ENCODE measurements at regions not wholly inside any gene's neighbourhood (a gene's known extent, or its start where the extent isn't known, plus 50 kb on each side); places are given as distances from the start of the nearest gene placed in this dataset.

DNA sequence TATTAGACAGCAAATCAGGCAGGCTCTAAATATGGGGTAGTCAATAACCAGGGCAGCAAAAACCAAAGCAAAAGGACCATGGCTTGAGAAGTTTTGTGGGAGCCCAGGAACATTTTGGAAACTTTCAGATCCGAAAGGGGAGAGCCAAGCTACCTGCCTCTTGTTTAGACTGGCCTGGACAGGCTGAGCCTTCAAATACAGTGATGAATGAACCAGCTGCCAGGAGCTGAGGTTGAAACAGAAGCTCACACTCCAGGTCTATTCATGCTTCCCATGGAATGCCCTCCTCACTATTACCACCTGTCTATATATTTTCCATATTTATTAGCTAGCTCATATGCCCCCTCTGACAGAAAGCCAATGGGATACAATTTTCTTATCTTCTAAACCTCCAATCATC lies 150.8 kb upstream of the SLC44A1 start:
- TF ChIP-seq, protein P1, sequence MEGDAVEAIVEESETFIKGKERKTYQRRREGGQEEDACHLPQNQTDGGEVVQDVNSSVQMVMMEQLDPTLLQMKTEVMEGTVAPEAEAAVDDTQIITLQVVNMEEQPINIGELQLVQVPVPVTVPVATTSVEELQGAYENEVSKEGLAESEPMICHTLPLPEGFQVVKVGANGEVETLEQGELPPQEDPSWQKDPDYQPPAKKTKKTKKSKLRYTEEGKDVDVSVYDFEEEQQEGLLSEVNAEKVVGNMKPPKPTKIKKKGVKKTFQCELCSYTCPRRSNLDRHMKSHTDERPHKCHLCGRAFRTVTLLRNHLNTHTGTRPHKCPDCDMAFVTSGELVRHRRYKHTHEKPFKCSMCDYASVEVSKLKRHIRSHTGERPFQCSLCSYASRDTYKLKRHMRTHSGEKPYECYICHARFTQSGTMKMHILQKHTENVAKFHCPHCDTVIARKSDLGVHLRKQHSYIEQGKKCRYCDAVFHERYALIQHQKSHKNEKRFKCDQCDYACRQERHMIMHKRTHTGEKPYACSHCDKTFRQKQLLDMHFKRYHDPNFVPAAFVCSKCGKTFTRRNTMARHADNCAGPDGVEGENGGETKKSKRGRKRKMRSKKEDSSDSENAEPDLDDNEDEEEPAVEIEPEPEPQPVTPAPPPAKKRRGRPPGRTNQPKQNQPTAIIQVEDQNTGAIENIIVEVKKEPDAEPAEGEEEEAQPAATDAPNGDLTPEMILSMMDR (IDR thresholded peaks at IDR 0.05): no peak
- intact Hi-C loops (cut with DNase I, micrococcal nuclease): loop anchor here in 1 of 2 experiments (10.0 kb wide), 1 partner anchor 61 kb away; no protein-coding TSS in a partner anchor
- H3K36me3 Mint-ChIP-seq (ENCODE audit: low read depth): no peaks in the 10 kb centered on the region

DNA sequence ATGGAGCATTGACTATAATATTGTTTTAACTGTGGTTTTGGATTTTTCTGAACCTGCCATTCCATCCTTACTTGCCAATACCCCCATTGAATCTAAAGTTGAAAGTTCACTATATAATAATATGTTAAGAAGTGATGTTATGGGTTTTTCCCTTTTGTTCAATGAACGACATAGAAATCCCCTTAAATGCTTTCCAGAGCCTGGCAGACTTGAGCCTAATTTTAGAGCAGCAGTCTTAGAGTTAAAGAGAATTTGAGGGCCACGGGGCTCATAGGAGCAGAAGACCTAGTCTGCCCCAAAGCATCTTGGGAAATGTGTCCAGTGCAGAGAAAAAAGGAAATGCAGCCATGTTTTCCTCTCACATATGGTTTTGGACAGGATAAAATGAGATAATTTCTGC lies 146.1 kb upstream of the SLC44A1 start:
- intact Hi-C loops (cut with DNase I, micrococcal nuclease): loop anchor here in 1 of 2 experiments (10.0 kb wide), 1 partner anchor 56 kb away; no protein-coding TSS in a partner anchor
- no peaks in the 10 kb centered on the region for H3K4me1 ChIP-seq (ENCODE audit: insufficient read depth, low read length)
- H3K27me3 ChIP-seq (ENCODE audit: control insufficient read depth in 1 of 2, insufficient read depth in 2 of 2, low read length in 2 of 2): no peaks in the 10 kb centered on the region
- H3K36me3 Mint-ChIP-seq (ENCODE audit: low read depth): no peaks in the 10 kb centered on the region
- H3K27me3 Mint-ChIP-seq: no peaks in the 10 kb centered on the region
- no peak overlapping the region for H3K27ac ChIP-seq (ENCODE audit: low read depth in 1 of 2, low read length in 2 of 2)
- CTCF ChIA-PET: no interaction called here
- no peaks in the 10 kb centered on the region for H3K9me3 ChIP-seq (ENCODE audit: control insufficient read depth in 1 of 2, insufficient read depth in 1 of 2, low read length in 2 of 2)
- TF ChIP-seq, protein P1 (IDR thresholded peaks at IDR 0.05): no peak
- POLR2A ChIA-PET: no interaction called here
- DNase-seq (no peak), ATAC-seq (ENCODE audit: poor library complexity) (no peak)
- H3K4me1 Mint-ChIP-seq (ENCODE audit: low read depth): no peaks in the 10 kb centered on the region
- H3K27ac Mint-ChIP-seq: no peak overlapping the region
- H3K4me3 Mint-ChIP-seq: no peak overlapping the region
- H3K36me3 ChIP-seq (ENCODE audit: insufficient read depth, low read length): no peaks in the 10 kb centered on the region
- no peak overlapping the region for H3K4me3 ChIP-seq (ENCODE audit: low read length)
- no peaks in the 10 kb centered on the region for H3K9me3 Mint-ChIP-seq

More for the DNA sequence above, 150.8 kb upstream of the SLC44A1 start:
- Histone ChIP-seq H3K4me3 (ENCODE audit: low read length) (no peak overlapping the region), H3K9me3 (ENCODE audit: control insufficient read depth in 1 of 2, insufficient read depth in 1 of 2, low read length in 2 of 2) (no peaks in the 10 kb centered on the region), H3K36me3 (ENCODE audit: insufficient read depth, low read length) (no peaks in the 10 kb centered on the region), H3K27me3 (ENCODE audit: control insufficient read depth in 1 of 2, insufficient read depth in 2 of 2, low read length in 2 of 2) (no peaks in the 10 kb centered on the region), H3K27ac (ENCODE audit: low read depth in 1 of 2, low read length in 2 of 2) (no peak overlapping the region), H3K4me1 (ENCODE audit: insufficient read depth, low read length) (no peaks in the 10 kb centered on the region)
- ChIA-PET POLR2A (no interaction called here), CTCF (no interaction called here)
- DNase-seq (no peak), ATAC-seq (ENCODE audit: poor library complexity) (no peak)
- no peaks in the 10 kb centered on the region for H3K4me1 Mint-ChIP-seq (ENCODE audit: low read depth)
- no peaks in the 10 kb centered on the region for H3K27me3 Mint-ChIP-seq
- H3K27ac Mint-ChIP-seq: no peak overlapping the region
- H3K4me3 Mint-ChIP-seq: no peak overlapping the region
- H3K9me3 Mint-ChIP-seq: no peaks in the 10 kb centered on the region

DNA sequence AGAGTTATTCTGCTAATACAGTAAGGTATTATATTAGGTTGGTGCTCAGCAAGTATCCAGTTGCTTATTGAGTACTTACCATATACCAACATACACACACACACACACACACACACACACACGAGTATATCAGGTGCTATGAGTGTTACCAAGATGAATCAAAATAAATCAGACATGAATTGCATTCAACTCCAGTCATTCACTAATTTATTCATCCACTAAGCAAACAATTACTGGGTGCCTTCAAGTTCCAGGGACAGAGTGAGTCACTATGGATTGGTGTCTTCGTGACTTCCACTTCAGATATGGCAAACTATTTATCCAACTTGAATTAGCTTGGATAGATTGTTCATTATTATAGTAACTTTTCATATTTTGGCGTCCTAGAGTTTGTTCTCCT lies 140.7 kb upstream of the SLC44A1 start:
- TF ChIP-seq, protein P1 (IDR thresholded peaks at IDR 0.05): no peak
- no peaks in the 10 kb centered on the region for H3K27me3 ChIP-seq (ENCODE audit: control insufficient read depth in 1 of 2, insufficient read depth in 2 of 2, low read length in 2 of 2)
- Mint-ChIP-seq H3K27me3 (no peaks in the 10 kb centered on the region), H3K27ac (no peak overlapping the region), H3K9me3 (no peaks in the 10 kb centered on the region), H3K4me1 (ENCODE audit: low read depth) (peaks cover 9% of the 10 kb centered on the region), H3K4me3 (no peak overlapping the region), H3K36me3 (ENCODE audit: low read depth) (no peaks in the 10 kb centered on the region)
- H3K36me3 ChIP-seq (ENCODE audit: insufficient read depth, low read length): no peaks in the 10 kb centered on the region
- POLR2A ChIA-PET: no interaction called here
- no peak overlapping the region for H3K4me3 ChIP-seq (ENCODE audit: low read length)
- ATAC-seq (ENCODE audit: poor library complexity) (no peak), DNase-seq (no peak)
- H3K4me1 ChIP-seq (ENCODE audit: insufficient read depth, low read length): no peaks in the 10 kb centered on the region
- H3K9me3 ChIP-seq (ENCODE audit: control insufficient read depth in 1 of 2, insufficient read depth in 1 of 2, low read length in 2 of 2): no peaks in the 10 kb centered on the region
- H3K27ac ChIP-seq (ENCODE audit: low read depth in 1 of 2, low read length in 2 of 2): no peak overlapping the region
- intact Hi-C loops (cut with DNase I, micrococcal nuclease): no loop called here
- CTCF ChIA-PET: no interaction called here
